Posterior cingulate gyrus (tissue), 11 donors: ENCODE measurements at regions not wholly inside any gene's neighbourhood (a gene's known extent, or its start where the extent isn't known, plus 50 kb on each side); places are given as distances from the start of the nearest gene placed in this dataset.

Source experiments
- DNase-seq, 10 donors: peaks; one replicate each; pipeline versions ENCODE4 v3.0.0 to v3.0.0-alpha.2; 2020 to 2021; ENCODE audit warnings: mixed read lengths in 3 of 10
- intact Hi-C: fragments of 100-400 bp; cut with DNase I; formaldehyde crosslinking; loops from one replicate; pipeline ENCODE4 v1.15.1; 2023

DNA sequence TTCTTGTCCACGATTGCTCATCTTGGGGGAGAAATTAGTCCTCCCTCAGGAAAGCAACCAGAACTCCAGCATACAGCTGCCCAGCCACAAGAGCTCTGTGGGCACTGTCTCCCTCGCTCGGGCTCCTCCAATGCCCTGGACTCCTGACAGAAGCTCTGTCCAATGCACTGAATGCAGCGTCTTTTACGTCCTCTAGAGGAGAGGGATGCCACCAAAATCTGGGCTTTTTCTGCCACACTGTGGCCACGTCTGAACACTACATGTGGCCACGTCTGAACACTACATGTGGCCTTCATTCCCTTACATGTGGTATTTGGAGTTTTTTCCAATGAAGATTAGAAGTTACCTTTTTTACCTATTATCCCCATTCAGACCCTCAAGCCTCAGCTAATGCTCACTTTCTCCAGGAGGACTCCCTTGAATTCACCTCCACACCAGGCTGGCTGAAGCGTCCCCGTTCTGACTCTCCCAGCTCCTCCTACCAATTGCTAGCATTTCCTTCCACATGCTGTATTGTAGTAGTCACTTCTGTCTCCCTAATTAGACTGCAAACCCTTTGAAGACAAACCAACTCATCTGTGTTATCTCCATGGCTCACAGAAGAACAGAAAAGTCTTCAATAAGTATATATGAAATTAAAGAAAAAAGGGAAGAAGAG is 134.3 kb upstream of the PDE1C start:
- intact Hi-C loops: loop anchor here (1.0 to 10.0 kb wide), 3 partner anchors 460 to 1072 kb away; no protein-coding TSS in a partner anchor
- DNase-seq: peak; percentile 68 to 98 (median 86)

DNA sequence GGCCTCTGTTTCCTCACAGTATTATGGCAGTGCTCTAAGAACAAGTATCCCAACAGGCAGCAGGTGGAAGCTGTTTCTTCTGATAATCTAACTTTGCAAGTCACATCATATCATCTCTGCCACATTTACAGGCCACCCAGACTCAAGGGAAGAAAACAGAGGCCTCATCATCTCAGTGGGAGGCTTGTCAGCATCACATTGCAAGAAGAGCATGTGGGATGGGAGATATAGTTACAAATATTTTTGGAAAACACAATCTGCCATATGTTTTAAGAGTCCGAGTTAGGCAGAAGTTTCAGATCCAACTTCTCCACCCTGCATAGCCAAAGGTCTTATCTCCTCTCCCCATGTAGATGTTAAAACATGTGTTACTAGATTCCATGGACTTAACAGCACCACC is 130.4 kb upstream of the PDE1C start:
- intact Hi-C loops: loop anchor here (5.0 to 10.0 kb wide), 2 partner anchors 556 to 1068 kb away; no protein-coding TSS in a partner anchor
- no peak for DNase-seq

DNA sequence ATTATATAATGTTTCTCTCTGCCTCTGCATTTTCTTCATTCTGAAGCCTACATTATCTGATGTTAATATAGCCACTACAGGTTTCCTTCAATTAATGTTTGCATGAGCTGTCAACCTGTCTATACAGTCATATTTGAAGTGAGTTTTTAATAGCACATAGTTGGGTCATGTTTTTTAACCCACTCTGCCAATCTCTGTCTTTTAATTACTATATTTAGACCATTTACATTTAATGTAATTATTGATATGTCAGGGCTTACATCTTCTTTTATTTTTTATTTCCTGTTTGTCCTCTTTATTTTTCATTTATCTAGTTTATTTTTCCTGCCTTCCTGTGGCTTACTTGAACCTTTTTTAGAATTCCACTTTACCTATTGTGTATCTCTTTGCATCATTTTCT is 124.3 kb upstream of the PDE1C start:
- intact Hi-C loops: no loop called here
- no peak for DNase-seq

DNA sequence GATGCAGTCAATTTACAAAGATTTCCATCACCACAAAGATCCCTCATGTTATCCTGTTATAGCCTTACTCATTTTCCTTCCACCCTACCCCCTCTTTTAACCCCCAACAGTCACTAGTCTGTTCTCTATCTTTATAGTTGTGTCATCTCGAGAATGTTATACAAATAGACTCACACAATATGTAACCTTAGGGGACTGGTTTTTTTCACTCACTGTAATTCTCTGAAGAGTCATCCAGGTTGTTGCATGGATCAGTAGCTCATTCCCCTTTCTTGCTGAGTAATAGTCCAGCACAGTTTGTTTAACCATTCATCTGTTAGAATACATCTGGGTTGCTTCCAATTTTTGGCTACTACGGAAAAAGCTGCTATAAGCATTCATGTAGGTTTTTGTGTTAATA is 121.1 kb upstream of the PDE1C start:
- intact Hi-C loops: no loop called here
- no peak for DNase-seq

GRCh38 chr7:32179567-32179966 is 109.4 kb upstream of the PDE1C start:
- intact Hi-C loops: no loop called here

GRCh38 chr7:32178677-32179366 is 108.6 kb upstream of the PDE1C start:
- no peak for DNase-seq
- intact Hi-C loops: no loop called here

More at GRCh38 chr7:32179567-32179966, 109.4 kb upstream of the PDE1C start:
- no peak for DNase-seq

- no peak for DNase-seq
- intact Hi-C loops: no loop called here
These were observed 107.0 kb upstream of the PDE1C start for GRCh38 chr7:32177232-32177631.

- no peak for DNase-seq
- intact Hi-C loops: no loop called here
These were observed 104.9 kb upstream of the PDE1C start for GRCh38 chr7:32175099-32175498.

GRCh38 chr7:32171248-32171647 is 101.0 kb upstream of the PDE1C start:
- intact Hi-C loops: no loop called here
- DNase-seq: no peak

- no peak for DNase-seq
- intact Hi-C loops: no loop called here
These were observed 100.6 kb upstream of the PDE1C start for GRCh38 chr7:32170838-32171237.

- intact Hi-C loops: no loop called here
- DNase-seq: no peak
These were observed 99.0 kb upstream of the PDE1C start for GRCh38 chr7:32169228-32169627.

DNA sequence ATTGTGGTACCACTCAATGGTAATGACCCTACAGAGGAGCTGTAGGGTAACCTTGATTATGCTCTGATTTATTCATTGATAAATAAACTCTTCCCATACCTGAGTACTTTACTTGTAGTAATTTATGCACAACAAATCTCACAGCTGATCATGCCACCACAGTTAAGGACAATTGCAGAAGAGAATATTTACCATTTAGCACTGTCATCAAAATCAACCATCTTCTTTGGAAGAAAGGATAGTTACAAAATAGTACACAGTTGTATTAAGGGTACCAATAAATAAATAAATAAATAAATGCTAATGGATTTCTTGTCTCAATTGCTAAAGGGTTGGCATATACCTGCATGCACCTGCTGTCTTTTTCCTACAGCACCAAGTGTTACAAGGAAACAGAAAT is 97.6 kb upstream of the PDE1C start:
- DNase-seq: no peak
- intact Hi-C loops: no loop called here

- intact Hi-C loops: no loop called here
- no peak for DNase-seq
These were observed 97.0 kb upstream of the PDE1C start for GRCh38 chr7:32167256-32167655.

GRCh38 chr7:32164341-32164996 is 94.3 kb upstream of the PDE1C start:
- intact Hi-C loops: no loop called here
- peak in 2 of 10 donors; percentile 21 to 69 for DNase-seq

- DNase-seq: no peak
- intact Hi-C loops: no loop called here
These were observed 93.7 kb upstream of the PDE1C start for GRCh38 chr7:32163896-32164295.

GRCh38 chr7:32163141-32163806 is 93.1 kb upstream of the PDE1C start:
- DNase-seq: peak in 1 of 10 donors; percentile 69
- intact Hi-C loops: no loop called here

DNA sequence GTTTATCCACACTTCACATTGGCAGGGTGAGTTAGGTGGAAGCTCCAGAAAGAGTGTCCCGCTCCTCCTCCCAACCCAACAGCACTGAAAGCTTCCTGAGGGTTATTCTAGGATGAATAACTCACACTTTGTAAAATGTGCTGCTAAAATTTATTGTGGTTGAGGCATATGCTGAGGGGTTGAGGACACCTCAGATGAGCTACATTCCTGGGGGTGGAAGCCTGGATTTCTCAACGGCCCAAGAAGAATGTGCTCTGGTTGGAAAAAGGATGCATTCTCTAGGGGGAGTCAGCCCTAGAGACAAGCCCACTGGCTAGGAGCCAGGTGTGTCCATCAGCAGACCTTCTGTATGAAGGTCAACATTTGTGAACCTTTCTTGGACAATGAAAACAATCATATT is 91.5 kb upstream of the PDE1C start:
- intact Hi-C loops: no loop called here
- DNase-seq: peak in 1 of 10 donors; percentile 14

GRCh38 chr7:32158751-32159745 is 88.8 kb upstream of the PDE1C start:
- DNase-seq: no peak
- intact Hi-C loops: loop anchor here (5.0 kb wide), 1 partner anchor 82 kb away; no protein-coding TSS in a partner anchor

GRCh38 chr7:32158076-32158475 is 87.9 kb upstream of the PDE1C start:
- no peak for DNase-seq
- intact Hi-C loops: loop anchor here (5.0 kb wide), 1 partner anchor 81 kb away; no protein-coding TSS in a partner anchor

GRCh38 chr7:32155712-32156111 is 85.5 kb upstream of the PDE1C start:
- intact Hi-C loops: loop anchor here (5.0 kb wide), 1 partner anchor 78 kb away; no protein-coding TSS in a partner anchor
- peak in 1 of 10 donors; percentile 67 for DNase-seq
